Stimulated activated CD4-positive, alpha-beta T cell treated with anti-CD3 and anti-CD28 coated beads, Interleukin-1b, Interleukin-23, amount 100 ng/mL, for 1 hour (primary cell): ENCODE measurements at regions not wholly inside any gene's neighbourhood (a gene's known extent, or its start where the extent isn't known, plus 50 kb on each side); places are given as distances from the start of the nearest gene placed in this dataset.
"Not testable (repeated sequence)": the region's sequence is repeated elsewhere in the genome, so short reads cannot be mapped to it uniquely, and the experiment has no call there.

Experiments
- DNase-seq, 2 donors: peaks; one replicate each; pipeline ENCODE4 v3.0.0-alpha.2; 2020; ENCODE audit warnings: low read depth in 2 of 2

DNA sequence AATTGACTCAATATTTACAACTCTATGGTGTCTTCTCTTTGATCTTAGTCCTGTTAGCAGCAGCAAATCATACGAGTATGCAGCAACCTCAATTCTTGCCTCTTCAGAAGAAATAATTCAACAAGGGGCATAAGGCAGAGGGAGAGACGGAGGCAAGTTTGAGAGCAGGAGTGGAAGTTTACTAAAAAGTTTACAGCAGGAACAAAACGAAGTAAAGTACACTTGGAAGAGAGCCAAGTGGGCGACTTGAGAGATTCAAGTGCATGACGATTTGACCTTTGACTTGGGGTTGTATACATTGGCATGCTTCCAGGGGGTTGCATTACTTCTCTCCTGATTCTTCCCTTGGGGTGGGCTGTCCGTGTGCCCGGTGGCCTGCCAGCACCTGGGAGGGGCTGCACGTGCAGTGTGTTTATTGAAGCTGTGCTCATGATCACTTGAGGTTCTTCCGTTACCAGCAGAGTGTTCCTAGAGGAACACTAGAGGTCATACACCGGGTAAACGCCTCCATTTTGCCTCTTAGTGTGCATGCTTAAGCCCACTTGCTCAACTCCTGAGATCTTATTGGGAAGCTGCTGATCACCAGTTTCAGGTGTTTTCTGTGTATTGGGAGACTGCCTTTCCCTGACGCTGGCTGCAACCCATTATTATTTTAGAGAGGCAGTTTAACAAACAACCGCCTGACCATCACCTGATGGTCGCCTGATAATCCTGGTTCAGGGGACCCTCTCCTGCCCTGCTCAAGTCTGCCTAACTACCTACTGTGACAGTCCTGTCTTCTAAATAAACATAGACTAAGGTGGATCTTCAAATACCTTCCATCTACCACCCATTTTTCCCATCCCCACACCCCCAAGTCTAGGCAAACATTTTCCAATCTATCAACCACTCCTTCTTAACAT, 172.4 kb upstream of the MYLIP start:
- DNase-seq, result no peak

DNA sequence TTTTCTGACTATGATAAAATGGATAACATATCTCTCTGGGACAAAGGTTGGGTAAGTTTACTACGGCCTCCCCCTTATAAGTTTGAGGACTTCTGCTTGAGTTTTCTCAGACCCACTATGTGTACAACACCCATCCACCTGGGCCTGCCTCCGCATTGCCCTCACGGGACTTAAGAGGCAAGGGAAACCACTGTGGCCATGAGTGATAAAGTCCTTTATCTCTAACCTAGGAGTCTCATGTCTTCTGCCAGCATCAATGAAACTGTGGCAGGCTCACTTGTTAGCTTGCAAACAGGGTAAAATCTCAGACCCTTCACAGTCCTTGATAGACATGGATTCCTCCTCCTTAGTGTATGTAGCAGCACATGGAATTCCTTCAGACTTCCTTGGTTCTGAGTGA, 173.4 kb upstream of the MYLIP start:
- no peak for DNase-seq

DNA sequence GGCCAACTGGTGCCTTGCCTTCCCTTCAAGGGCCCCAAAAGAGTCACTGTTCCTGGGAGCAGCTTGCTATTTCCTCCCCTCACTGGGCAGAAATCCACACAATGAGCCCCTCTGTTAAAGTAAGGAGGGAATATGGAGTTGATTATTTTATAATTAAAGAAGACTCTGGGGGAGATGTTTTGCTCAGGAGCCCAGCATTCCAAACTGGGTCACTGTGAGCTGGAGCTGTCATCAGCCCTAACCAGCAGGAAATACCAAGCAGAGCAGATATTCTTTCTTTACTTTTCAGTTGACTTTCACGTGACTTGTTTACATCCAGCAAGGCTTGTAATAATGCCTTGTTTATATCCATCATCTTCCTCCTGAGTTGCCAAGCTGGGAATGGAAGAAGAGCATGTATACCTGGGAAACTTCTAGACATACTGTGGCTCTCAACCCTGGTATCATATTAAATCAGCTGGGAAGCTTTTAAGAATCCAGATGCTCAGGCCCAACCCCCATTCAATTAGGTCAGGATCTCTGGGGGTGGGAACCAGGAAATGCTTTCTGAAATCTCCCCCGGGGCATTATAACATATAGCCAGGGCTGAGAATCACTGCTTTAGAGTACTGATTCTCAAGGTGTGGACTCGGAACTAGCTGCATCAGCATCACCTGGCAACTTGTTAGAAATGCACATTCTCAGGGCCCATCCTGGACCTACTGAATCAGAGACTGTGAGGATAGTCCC, 175.6 kb upstream of the MYLIP start:
- no peak for DNase-seq

DNA sequence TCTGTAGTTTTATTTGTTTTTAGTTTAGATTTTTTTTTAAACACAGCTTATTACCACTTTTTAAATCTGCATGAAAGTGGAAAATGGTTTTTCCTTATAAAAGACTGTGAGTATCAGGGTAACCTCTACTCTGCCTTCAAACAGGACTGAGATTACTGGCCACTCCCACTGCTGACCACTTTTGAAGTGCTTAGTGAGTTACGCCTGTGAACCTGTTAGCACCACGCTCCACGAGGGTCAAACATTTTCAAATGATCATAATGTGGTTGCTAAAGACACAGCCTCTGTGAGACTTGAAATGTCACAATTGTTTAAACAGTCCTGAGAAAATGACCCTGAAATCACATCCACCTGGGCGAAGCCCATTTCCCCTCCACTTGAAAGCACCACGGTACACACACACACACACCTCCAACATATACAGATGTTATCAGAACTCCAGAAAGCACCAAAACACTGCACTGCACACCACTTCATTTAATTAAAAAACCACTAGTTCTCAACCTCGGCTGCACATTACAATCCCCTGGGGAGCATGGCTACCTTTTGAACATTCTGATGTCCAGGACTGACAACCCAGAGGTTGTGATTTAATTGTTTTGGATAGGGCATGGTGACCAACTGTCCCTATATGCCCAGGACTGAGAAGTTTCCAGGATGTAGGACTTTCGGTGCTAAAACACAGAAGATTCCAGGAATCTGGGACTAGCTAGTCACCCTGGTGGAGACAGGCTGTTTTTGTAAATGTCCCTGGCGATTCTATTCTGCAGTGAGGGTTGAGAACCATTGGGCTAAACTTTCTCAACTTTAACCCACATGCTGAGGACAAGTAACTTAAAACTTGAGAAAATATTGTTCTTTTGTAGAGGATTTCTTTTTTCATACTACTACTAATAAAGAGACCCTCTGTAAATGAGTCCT, 176.4 kb upstream of the MYLIP start:
- DNase-seq, result no peak

DNA sequence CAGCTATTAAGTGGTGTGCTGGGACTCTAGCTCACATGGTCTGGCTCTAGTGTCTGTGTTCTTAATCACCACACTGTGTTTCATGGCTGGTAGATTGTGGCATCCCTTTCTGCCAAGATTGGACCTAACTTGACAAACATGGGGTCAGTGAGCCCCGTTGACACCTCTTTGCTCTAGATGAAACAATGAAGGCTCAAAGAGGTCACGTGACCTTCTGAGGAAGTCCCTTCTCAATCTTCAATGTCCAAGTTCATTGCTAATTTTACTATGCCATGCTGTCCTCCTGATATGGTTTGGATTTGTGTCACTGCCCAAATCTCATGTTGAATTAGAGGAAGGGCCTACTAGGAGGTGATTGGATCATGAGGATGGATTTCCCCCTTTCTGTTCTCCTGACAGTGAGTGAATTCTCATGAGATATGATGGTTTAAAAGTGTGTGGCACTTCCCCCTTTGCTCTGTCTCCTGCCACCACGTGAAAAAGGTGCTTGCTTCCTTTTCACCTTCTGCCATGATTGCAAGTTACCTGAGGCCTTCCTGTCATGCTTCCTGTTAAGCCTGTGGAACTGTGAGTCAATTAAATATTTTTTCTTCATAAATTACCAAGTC, 177.8 kb upstream of the MYLIP start:
- DNase-seq, result no peak

DNA sequence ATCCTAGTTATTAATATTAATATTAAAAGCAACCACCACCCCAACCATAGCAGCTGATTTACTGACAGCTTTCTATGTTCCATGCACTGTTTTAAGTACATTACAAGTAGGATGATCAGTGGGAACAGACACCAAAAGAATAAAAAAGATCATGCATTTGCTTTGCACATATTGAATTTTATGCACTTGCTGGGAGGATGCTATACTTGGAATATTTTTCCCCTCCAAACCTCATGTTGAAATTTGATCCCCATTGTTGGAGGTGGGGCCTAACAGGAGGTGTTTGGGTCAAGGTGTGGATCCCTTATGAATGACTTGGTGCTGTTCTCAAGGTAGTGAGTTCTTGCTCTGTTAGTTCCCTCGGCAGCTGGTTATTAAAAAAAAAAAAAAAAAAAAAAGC, 178.9 kb upstream of the MYLIP start:
- DNase-seq, result no peak

DNA sequence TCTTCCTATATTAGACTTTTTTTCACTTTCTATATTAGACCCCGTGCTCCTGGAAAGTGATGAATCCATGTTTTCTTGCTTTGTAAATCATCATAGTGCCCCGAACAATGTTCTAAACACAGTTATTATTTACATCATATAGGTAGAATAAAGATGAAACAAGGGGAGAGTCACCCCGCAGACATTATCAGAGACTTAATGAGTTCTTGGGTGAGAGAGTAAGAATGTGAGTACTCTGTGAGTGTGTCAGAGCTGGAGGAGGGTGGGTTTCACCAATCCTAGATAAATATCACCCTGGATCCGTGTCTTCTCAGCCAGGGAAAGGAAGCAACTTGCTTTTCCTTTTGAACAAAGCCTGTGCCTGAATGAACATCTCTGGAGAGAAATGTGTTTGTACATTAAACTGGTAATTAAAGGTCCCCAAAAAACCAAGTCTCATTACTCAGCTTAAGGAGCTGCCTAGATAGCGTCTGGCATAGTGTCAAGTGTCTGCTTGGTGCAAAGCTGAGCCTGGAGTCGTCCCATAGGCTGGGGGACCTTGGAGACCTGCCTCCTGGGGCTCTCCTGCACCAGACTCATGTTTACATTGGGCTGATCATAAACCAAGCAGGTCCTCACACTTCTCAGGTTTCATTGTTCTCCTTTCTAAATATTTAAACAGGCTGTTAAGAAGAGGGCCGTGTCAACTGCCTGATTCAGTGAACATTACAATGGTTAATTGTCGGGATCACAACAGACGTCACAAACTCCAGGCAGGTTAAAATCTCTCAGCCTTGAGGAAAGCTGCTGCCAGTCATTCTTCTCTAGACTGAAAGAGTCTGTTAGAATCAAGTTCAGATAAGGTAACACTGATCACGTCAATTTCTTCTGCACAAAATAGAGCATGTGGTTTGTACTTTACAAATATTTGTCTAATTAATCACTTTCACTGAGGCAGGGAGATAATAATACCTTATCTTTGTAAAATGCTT, 179.7 kb upstream of the MYLIP start:
- no peak for DNase-seq

DNA sequence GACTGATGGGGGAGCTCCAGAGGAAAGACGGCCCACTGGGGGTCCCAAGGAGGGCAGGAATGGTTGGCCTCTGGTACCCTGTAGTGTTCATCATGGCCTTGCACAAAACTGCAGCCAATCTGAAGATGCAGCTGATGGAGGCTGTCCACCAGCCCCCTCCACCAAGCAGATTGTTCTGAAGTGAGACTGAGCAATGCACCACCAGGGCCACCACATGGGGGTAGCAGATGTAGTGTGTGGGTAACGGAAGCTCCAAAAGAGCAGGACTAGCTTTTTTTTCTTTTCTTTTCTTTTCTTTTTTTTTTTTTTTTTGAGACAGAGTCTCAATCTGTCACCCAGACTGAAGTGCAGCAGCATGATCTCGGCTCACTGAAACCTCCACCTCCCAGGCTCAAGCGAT, 181.0 kb upstream of the MYLIP start:
- no peak for DNase-seq

DNA sequence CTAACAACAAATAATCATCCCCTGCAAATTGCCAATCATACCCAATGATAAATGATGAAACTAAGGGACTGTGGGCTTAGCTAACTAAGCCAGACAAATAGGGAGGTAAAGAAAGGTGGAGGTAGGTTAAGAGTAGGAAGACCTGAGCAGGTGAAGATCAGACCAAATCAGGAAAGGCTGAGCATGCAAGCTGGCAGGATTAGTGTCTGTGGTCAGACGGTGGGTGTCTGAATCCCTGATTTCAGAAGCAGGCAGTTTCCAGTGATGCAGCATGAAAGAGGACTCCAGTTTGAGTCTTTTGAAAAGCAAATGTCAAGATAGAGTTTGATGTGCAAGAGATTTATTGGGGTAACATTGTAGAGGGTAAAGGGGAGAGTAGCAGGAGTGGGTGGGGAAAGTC, 181.4 kb upstream of the MYLIP start:
- no peak for DNase-seq

DNA sequence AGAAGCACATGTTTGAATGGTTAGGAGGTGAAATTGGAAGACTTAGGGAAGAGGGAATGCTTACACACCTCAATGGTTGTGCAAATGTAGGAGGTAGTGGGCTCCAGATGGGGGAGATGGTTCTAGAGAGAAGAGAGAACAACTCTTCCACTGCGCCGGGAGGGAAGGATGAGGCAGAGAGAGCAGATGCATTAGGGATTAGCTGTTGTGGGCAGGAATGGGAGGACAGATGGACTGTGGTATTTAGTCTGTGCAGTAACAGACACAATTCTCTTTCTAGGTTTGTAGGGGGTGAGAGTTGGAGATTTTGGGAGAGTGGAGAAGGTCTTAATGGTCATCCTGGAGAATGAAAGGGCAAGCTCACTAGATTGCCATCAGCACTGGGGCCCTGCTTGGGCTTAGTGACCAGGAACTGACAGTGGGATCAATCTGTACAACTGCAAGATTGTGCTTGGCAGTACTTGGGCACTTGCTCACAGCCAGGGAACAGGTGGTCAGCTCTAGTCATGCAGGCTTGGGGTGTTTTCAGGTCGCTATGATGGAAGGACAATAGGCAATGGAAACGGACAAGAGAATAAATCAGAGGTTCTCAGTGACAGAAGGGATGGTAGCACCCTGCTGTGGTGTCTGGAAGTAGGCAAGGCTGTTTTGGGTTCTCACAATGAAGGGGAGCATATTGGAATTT, 182.0 kb upstream of the MYLIP start:
- no peak for DNase-seq

DNA sequence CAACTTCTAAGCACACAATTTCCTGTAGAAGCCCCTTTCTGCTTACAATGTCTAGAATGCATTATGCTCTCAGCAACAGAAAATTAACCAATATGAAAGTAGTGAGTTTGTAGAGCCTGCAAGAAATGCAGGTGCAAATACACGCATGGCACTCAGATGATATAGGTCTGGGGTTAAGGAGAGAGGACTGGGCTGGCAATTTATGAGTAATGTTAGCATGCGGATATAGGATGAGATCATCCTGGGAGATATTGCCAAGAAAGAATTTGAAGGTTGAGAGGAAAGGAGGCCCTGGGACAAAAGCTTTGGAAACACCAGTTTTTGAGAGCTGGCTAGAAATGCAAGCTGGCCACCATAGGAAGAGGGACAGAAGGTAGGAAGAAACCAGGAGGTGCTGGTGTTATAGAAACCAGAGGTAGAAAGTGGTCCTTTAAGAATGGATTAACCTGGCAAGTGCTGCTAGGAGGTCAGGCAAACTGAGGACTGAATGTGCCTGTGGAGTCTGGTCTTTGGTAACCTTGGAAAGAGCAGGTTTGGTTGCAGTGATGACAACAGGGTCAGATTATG, 183.2 kb upstream of the MYLIP start:
- no peak for DNase-seq

DNA sequence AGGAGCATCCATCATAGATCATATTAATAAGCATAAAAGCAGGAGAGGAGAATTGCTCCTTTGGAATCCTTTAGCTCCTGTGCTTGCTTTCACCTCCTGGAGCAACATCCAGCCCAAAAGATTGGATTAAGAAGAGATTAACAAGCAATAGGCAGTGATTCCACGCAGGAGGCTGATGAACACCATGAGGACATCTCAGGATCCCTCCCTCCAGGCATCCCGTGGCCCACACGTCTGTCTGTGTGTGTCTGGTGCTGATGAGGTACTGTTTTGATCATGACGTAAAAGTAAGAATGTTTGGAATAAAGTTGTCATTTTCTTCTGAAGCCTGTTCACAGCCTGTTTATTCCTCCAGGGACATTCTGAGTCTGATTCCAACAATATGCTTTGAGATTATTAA, 185.5 kb upstream of the MYLIP start:
- DNase-seq, result no peak

DNA sequence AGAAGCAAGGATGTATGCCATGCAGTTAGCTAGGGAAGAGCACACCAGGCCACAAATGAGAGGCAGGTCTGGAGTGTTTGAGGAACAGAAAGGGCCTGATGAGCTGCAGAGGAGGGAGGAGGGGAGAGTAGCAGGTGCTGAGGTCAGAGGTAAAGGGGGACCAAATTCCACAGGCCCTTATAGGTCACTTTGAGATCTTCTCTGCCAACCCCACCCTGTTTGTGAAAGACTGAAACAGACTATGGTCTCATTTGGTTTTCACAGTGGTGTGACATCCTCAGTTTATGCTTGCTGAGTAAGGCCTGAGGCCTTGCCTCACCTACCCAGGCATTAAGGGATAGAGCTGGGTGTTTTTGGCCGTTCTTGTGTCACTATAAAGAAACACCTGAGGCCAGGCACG, 187.7 kb upstream of the MYLIP start:
- no peak for DNase-seq

DNA sequence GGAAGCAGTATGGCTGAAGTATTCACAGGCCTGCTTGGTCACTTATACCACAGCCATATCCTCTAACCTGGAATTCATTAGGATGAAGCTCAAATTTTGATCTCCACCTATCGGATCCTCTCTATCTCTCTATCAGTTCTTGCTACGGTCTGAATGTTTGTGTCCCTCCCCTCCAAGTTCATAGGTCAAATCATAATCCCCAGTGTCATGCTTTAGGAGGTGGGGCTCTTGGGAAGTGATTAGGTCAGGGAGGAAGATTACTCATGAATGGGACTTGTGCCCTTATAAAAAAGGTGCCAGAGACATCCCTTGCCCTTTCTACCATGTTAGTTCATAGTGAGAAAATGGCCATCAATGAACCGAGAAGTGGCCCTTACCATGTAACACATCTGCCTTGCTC, 190.8 kb upstream of the MYLIP start:
- DNase-seq, result no peak

DNA sequence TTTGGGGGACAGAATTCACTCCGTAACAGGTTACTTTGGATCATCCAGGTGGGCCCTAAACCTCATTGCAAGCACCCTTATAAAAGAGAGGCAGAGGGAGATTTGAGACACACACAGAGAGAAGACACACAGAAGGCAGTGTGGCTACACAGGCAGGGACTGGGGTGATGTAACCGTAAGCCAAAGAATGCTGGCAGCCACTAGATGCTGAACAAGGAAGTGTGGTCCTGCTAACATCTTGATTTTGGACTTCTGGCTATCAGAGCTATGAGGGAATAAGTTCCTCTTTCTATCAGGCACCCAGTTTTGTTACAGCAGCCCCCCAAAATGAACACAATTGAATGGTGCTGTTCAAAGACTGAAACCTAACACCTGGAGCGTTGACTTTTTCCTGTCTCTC, 191.3 kb upstream of the MYLIP start:
- no peak for DNase-seq

DNA sequence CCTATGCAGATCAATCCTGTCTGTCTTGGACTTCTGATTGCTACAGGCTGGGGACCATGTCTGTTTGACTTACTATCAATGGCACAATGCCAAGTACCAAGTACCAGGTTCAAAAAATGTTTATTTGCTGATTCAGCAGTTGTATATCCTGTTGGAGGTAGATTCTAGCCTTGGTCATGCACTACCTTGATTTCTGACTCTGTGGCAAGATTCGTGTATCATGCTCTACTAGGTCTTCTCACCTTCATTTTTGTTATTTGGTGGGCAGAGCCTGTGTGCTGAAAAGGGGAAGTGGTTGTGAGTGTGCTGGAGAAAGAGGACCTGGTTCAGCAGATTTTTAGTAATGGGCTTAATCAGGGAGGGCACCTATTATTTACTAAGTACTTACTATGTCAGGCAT, 192.4 kb upstream of the MYLIP start:
- no peak for DNase-seq

DNA sequence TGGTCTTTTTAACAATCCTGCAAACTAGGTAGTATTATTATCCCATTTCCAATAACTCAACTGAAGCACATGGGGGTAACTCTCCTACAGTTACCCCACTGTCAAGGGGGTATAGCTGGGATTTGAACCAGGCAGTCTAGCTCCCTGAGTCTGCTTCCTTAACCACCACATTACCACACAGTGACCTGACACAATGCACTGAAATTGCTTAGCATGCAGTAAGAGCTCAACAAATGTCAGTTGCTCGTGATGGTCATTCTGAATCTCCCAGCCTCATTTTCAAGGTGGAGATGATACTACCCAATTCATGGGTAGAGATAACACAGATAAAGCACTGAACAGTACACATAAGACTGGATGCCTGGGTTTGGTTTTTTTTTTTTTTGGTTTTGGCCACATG, 193.2 kb upstream of the MYLIP start:
- DNase-seq, result no peak

DNA sequence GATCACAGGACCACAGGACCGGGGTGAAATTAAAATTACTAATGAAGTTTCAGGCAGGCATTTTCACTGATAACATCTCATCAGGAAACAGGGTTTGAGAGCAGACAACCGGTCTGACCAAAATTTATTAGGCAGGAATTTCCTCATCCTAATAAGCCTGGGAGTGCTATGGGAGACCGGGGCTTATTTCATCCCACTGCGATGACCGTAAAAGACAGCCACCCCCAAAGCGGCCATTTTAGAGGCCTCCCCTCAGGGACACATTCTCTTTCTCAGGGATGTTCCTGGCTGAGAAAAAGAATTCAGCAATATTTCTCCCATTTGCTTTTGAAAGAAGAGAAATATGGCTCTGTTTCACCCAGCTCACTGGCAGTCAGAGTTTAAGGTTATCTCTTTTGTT, 197.2 kb upstream of the MYLIP start:
- not testable (repeated sequence) for DNase-seq

DNA sequence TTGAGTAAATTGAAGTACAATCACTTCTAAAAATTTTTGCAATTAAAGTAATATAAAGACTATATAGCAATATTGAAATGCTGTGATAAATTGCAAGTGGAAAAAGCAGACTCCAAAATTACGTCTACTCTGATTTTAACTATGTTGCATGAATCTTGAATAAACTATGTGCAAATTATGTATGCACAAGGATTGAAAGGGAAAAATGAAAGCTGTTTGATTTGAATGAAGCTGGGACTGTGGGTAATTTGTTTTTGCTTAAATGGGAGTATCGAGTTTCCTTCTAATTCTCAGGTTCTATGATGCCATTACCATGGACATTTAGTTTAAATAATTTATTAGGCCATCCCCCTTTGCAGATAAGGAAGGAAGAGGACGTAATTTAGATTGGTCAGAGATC, 198.7 kb upstream of the MYLIP start:
- no peak for DNase-seq

DNA sequence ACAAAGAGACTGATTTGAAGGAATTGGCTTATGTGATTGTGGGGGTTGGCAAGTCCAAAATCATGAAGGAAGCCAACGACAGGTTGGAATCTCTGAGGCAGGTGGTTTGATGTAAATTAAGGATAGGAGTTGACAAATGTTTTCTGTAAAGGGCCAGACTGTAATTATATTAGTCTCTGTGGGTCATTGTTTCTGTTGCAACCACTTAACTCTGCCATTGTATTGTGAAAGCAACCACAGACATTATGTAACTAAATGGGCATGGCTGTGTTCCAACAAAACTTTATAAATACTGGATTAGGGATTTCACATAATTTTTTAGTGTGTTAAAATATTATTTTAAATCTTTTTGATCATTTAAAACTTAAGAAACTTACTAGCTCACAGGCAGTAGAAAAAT, 199.2 kb upstream of the MYLIP start:
- no peak for DNase-seq
